Activated CD8-positive, alpha-beta memory T cell treated with anti-CD3 and anti-CD28 coated beads for 36 hours (primary cell): ENCODE measurements at regions not wholly inside any gene's neighbourhood (a gene's known extent, or its start where the extent isn't known, plus 50 kb on each side); places are given as distances from the start of the nearest gene placed in this dataset.
"Not testable (repeated sequence)": the region's sequence is repeated elsewhere in the genome, so short reads cannot be mapped to it uniquely, and the experiment has no call there.

Experiments used
- CTCF ChIA-PET: fragments of 350-600 bp; sonication (Branson Sonifier 250); formaldehyde crosslinking; loops from one replicate; lab custom pipeline; 2021; ENCODE audit warnings: antibody characterized with exemption; lab: Charles Lee
- POLR2A ChIA-PET: fragments of 350-600 bp; sonication (Branson Sonifier 250); formaldehyde crosslinking; loops from one replicate; lab custom pipeline; 2021; ENCODE audit warnings: antibody characterized with exemption; lab: Charles Lee

DNA sequence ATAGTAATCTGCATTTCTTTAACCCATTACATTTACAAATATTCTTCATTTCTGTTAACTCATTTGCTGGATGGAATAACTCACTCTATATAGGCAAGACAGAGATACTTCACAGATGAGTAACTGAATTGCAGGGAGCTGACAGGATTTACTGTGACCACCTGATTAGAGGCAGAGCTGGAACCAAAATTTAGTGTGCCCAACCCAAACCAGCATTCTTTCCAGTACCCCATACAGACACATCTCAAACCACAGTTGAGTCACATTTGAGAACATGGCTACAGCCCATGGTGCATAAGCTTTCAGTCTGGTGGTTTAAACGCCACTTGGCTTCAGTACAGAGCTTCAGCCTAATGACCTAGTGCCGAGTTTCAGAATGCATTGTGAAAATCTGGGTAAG is 138.4 kb upstream of the TENT5A start:
- POLR2A ChIA-PET, result no interaction called here
- CTCF ChIA-PET, result no interaction called here

DNA sequence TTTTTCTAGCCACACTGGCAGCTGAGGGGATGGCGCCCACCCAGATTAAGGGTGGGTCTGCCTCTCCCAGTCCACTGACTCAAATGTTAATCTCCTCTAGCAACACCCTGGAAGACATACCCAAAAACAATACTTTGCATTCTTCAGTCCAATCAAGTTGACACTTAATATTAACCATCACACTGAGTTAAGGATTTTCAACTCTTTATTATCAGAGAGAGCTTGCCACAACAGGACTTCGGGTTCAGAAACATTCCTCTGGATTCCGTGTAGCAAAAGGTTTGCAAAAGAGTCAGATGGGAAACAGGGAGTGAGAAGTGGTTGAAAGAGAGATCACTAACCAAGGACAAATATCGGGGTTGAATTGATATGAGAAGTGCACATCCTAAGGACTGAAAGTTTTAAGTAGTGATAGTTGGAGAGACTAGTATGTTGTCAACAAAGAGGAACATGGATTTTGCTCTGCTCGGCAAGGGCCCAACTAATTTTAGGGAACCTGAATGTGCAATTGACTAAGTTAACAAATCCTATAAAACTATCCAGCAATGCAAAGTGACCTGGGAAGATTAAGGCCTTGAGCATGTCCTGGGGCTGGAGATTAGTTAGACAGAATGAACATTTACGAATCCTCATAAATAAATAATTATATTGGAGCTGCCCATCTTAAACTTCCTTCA is 137.0 kb upstream of the TENT5A start:
- POLR2A ChIA-PET, result no interaction called here
- CTCF ChIA-PET, result no interaction called here

DNA sequence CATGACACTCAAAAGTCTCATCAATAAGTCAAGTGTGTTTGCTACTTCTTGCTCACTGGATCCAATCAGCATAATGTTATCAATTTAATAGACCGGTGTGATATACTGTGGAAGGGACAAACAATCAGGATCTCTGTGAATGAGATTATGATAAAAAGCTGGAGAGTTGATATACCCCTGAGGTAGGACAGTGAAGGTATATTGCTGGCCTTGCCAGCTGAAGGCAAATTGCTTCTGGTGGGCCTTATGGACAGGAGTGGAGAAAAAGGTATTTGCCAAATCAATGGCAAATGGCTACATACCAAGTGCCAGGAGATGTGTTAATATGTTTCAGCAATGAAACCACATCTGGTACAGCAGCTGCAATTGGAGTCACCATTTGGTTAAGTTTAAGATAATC is 134.4 kb upstream of the TENT5A start:
- CTCF ChIA-PET, POLR2A ChIA-PET: not testable (repeated sequence)

DNA sequence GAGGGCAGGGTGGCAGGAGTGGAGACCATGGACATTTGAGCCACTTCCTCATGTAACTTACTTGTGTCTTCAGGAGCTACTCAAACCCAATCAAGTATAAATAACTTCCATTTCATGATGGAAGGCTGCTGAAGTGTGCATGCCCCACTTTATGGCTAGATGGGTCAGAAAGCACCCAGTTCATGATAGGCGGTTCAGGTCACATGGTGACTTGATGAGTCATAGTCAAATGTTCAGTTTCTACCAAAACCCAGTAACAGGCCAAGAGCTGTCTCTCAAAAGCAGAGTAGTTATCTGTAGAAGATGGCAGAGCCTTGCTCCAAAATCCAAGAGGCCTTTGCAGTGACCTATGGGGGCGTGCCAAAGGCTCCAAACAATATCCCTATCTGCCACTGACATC is 133.7 kb upstream of the TENT5A start:
- ChIA-PET CTCF (no interaction called here), POLR2A (no interaction called here)

DNA sequence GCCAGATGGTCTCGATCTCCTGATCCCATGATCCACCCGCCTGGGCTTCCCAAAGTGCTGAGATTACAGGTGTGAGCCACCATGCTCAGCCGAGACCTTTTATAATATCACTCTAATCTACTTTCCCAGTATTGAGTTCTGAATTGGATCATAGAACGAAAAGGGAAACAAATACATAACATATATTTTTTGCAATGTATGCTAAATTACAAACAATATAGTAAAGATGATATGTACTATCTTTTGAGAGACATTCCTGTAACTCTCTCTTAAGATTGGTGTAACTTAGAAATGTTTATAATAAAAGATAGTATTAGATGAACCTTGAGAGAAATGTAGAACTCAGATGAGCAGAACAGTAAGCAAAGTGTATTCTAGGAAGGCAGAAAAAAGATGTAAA is 129.2 kb upstream of the TENT5A start:
- ChIA-PET CTCF (no interaction called here), POLR2A (no interaction called here)

DNA sequence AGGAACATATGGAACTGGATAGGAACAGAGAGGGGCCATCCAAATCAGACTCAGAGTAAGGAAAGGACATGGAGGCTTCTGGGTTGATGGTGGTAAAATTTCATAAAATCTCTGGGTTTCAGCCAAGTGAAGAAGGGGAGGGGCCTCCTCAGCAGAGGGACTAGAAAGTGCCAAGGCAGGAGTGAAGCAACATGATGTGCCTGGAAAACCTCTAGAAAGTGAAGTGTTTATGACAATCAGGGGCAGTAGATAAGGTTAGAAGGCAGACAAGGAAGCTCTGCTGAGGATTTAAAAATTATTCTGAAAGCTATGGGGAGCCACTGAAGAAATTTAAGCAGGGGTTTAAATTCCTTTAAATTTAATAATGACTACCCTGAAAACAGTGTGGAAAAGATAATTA is 126.0 kb upstream of the TENT5A start:
- POLR2A ChIA-PET, result no interaction called here
- CTCF ChIA-PET, result no interaction called here

DNA sequence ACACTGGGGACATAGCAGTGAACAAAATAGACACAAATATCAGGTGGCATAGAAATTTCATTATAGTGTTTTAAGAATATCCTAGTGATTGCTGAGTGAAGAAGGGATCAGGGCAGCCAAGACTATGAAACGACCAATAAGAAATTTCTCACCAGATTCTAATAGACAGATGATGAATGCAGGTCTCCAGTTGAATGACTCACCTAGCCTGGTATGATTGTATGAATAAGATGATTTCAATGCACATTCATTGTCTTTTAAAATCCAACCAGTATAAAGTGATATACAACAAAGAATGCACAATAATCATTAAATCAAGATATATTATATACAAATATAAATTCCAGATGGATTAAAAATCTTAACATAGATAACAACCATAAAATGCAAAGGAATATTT is 124.5 kb upstream of the TENT5A start:
- ChIA-PET POLR2A (no interaction called here), CTCF (no interaction called here)

DNA sequence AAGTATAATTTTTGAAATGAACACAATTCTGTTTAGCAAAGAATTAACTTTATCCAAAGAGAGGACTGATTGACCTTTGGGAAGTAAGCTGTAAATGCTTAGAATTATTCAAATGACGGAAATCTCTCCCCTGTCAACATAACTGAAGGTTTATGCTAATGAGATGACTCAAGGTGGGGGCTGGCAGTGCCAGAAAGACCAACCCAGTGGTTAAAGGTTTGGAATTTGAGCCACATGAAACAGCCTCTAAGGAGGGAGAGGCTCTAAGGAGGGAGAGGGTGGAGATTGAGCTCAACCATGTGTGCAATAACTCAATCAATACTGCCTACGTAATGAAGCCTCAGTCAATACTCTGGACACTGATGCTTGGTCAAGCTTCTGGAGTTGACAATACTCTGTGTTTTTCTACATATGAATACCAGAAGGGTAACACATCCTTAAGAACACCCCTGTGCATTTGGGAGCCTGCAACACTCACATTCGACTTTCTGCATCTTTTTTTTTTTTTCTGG is 123.4 kb upstream of the TENT5A start:
- POLR2A ChIA-PET, result no interaction called here
- CTCF ChIA-PET, result no interaction called here

DNA sequence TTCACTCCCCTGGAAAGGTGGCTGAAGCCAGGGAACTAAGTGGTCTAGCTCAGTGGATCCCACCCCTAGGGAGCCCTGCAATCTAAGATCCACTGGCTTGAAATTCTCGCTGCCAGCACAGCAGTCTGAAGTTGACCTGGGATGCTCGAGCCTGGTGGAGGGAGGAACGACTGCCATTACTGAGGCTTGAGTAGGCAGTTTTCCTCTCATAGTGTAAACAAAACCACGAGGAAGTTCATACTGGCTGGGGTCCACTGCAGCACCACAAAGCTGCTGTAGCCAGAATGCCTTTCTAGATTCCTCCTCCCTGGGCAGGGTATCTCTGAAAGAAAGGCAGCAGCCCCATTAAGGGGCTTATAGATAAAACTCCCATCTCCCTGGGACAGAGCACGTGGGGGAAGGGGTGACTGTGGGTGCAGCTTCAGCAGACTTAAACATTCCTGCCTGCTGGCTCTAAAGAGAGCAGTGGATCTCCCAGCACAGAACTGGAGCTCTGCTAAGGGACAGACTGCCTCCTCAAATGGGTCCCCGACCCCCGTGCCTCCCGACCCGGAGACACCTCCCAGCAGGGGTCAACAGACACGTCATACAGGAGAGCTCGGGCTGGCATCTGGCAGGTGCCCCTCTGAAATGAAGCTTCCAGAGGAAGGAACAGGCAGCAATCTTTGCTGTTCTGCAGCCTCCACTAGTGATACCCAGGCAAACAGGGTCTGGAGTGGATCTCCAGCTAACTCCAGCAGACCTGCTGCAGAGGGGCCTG is 117.4 kb upstream of the TENT5A start:
- POLR2A ChIA-PET, CTCF ChIA-PET: not testable (repeated sequence)

DNA sequence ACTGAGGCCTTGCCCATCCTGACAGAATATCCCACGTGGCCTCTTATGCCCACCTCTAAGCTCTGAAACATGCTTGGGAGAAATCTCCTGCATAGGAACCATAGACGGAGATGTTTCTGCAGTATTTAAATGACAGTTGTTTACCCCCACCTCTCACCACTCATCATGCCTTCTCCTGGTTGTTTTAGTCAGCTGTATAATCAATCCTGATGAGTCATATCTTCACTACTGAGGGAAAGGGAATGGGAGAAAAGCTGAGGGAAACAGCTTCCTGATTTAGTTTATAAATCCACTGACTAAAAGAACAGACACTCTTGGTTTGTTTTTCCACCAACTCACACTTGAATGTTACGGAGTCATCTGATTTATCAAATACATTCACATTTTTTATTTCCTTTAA is 113.2 kb upstream of the TENT5A start:
- ChIA-PET CTCF (no interaction called here), POLR2A (no interaction called here)

DNA sequence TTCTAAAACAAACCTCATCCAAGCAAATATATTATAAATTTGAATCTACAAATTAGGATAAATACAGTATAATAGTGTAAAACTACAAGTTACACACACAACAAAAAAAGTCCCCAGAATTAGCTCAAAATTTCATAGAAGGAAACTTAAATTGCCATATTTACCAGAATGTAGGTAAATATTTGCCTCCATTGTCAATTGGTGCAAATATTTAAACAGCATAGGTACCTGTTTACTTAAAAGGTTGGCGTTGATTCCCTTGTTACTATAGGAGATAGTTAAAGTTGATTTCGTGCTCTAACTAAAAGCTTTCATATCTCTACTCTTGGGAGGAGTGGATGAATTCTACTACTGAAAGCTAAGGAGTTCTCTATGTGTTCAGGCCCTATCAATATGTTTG is 111.6 kb upstream of the TENT5A start:
- ChIA-PET CTCF (no interaction called here), POLR2A (no interaction called here)

DNA sequence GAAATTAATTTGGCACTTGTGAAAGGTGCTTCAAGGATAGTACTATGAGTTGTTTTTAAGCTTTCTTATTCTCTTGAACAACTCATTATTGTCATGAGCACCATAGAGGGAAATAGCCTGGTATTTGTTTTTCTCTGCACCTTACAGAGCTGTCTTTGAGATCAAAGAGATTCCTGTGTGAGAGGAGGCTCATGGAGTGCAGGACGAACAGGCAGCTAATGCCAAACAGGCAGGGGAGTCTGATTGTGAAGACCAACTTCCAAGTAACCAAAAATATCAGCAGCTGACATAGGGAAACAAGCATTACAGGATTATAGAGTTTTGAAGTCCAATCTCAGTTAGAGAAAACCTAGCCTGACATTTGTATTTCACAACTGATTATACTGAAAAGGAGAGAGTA is 110.6 kb upstream of the TENT5A start:
- CTCF ChIA-PET, result no interaction called here
- POLR2A ChIA-PET, result no interaction called here

DNA sequence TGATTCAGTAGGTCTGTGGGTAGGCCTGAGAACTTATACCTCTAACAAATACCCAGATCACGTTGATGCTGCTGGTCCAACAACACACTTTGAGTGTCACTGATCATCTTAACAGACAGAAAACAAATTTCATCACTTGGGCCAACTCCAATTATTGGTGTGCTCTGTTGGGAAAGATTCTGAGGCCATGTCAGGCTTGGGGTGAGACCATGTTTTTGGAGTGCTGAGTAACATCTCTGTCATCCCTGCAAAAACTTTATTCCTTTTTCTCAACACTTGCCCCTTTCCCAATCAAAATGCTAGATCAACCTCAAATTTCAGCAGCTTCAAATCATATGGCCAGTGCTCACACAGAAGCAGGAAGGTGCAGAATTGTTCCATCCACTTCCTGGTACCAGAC is 108.8 kb upstream of the TENT5A start:
- ChIA-PET CTCF (no interaction called here), POLR2A (no interaction called here)

DNA sequence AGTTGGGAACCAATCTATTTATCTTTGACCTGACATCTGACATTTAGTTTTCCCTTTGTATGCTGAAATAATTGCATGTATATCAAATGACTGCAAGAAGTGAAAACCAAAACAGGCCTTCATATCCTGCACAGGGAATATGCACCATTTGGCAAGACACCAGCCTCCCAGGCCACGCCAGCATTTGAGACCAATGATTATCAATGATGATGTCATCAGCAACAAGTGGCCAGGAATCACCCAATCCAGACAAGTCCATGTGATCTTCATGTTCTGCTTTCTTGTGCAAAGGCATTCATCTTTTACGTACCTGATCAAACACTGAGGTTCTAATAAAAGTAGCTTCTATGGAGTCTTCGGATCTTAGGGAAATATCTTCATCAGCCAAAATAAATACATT is 107.4 kb upstream of the TENT5A start:
- ChIA-PET CTCF (no interaction called here), POLR2A (no interaction called here)

DNA sequence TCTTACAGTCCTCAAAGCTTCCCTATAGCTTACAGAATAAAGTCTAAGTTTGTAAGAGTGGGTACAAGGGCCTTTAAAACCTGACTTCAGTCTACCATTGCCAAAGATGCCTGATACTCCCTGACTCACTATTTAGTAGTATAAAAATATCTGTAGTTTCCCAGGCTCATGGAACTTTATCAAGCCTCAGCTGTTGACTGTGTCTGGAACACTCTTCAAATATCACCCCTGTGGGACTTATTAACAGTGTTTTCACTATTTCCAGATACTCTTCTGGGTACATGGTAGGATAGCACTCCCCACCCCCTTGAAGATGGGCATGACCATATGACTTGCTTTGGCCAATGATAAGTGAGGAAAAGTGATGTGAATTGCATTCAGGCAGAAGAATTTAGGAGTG is 105.3 kb upstream of the TENT5A start:
- ChIA-PET CTCF (no interaction called here), POLR2A (no interaction called here)

DNA sequence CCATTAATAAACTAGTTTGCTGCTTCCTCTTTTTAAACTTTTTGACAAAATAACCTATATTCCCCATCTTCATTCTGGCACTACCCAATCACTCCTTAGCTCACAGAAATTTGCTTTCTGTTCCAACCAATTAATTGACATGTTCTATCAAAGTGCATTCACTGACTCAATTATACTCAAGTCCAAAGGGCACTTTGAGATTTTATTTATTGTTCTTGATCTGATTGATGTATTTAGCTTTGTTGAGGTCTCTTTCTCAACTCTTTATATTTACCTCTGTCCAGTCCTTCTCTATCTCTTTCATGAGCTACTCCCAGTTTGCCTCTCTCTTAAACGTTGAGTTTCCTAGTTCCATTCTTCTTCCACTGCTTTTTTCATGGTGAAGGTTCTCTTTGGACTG is 104.4 kb upstream of the TENT5A start:
- CTCF ChIA-PET, result no interaction called here
- POLR2A ChIA-PET, result no interaction called here

DNA sequence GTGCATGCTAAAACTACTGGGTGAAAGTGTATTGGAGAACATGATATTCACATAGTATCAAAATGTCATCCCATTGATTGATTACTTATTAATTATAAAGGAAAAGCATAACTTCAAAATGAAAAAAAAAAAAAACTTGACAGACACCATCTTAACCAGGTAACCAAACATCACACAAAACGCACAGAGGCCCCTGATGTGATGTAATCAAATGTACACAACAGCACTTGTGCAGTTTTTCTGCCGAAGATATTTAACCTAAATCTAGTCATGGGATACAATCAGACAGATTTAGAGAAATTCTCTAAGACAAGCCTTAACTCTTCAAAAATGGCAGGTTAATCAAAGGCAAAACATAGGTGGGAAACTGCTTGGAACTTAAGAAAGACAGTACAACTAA is 102.0 kb upstream of the TENT5A start:
- ChIA-PET CTCF (no interaction called here), POLR2A (no interaction called here)

DNA sequence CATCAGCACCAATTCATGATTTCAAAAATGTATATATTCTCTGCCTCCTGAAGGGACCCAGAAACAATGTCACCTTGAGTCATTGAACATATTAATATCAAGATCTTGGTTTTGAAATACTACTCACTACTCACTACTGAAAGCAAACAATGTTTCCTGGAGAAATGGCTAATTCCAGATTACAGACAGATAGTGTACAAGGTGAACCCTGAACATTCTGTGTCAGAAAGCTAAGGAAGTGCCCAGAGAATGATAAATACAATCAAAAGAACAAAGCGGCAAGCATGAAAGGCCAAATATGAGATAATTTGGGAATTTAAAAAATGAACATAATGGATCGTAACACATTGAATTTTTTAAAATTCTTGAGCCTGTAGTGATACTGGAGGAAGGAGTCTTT is 101.5 kb upstream of the TENT5A start:
- ChIA-PET CTCF (no interaction called here), POLR2A (no interaction called here)

DNA sequence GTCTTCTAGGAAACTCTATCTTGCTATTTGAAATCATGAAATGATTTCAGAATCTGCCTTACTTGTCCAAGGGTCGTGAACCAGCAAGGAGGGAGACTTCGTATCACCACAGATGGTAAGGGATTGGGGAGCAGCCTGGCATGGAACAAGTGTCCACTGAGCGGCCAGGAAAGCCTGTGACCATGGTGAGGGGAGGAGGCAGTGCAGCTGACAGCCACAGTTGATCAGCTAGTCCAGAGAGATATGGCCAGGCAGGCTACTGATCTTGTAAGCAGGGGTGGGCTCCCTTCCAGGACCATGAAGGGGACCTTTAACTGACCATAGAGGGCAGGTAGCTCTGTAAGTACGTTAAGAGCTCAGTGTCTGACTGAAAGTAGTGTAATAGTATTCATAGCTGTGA is 96.8 kb upstream of the TENT5A start:
- ChIA-PET POLR2A (no interaction called here), CTCF (no interaction called here)

DNA sequence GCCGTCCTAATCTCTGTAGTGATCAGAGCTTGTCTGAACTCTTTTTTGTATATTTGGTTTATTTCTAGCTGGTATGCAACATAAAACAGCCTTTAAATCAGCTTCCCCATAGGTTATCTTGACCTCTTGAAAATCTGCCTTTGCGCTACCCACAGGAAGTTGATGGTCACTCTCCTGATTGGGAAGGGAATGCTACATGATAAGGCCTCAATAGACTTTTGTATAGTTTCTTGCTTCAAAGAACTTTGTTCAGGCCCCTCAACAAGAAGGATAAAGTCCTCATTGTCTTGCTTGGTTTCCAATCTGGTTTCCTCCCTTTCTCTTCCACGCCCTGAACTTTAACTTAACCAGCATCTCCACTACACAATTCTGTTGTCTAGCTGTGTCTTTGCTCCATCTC is 95.4 kb upstream of the TENT5A start:
- CTCF ChIA-PET, result no interaction called here
- POLR2A ChIA-PET, result no interaction called here

DNA sequence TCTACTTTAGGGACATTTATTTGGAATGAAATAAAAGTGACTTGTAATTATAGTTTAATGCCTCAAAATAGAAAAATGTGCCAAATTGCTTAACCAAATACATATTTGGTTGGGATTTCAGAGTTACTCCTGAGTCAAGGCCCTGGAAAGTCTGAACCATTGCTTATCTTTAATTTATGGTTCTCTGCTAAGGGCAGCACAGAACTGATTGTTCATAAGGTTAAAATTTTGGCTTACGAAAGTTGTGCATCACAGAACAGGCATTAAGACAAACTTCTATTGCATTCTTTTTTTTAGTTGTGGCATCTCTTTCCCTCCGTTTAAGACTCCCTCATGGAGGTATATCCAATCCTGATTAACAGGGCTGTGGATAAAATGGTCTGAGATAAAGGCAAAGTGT is 92.2 kb upstream of the TENT5A start:
- ChIA-PET CTCF (no interaction called here), POLR2A (no interaction called here)
